Hepatocyte (in vitro differentiated cells): ENCODE measurements at regions not wholly inside any gene's neighbourhood (a gene's known extent, or its start where the extent isn't known, plus 50 kb on each side); places are given as distances from the start of the nearest gene placed in this dataset.

Experiments
- CTCF ChIP-seq: fragments of 200-600 bp; sonication (generic); IDR thresholded peaks from 2 replicates; pipeline ENCODE4 v1.5.1; 2016; ENCODE audit warnings: antibody characterized with exemption, mild to moderate bottlenecking; ENCODE audit not compliant: poor library complexity
- EZH2 ChIP-seq: fragments of 200-600 bp; sonication (generic); IDR thresholded peaks from 2 replicates; pipeline ENCODE4 v1.6.1; 2016; ENCODE audit warnings: antibody characterized with exemption, mild to moderate bottlenecking, borderline replicate concordance

DNA sequence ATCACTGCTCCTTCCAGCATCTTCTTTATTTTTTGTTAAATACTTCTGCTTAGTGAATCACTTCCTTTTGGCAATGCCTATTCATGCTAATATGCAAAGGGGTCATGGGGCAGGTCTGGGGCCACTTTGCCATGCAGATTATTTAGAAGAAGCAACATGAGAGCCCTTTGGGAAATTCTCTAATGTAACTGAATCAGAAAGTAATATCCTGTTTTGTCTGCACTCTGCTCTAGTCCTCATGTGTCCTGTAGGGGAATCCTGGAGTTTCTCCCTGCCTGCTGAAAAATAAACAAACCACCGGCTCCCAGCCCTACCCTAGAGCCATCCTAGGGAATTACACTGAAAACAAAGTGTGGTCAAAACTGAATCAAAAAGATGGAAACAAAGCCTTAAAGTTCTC is 176.5 kb upstream of the POU2AF2 start:
- TF ChIP-seq CTCF (no peak), EZH2 (no peak)
